ENCODE measurements at regions not wholly inside any gene's neighbourhood (a gene's known extent, or its start where the extent isn't known, plus 50 kb on each side); places are given as distances from the start of the nearest gene placed in this dataset.

- peak; percentile 83 for DNase-seq
These were observed 179.0 kb upstream of the RASGEF1B start for GRCh38 chr4:81650606-81651242.

GRCh38 chr4:81648576-81649275 is 177.0 kb upstream of the RASGEF1B start:
- DNase-seq, result no peak

GRCh38 chr4:81647388-81647787 is 175.7 kb upstream of the RASGEF1B start:
- DNase-seq, result no peak

- no peak for DNase-seq
These were observed 170.8 kb upstream of the RASGEF1B start for GRCh38 chr4:81642543-81642942.

GRCh38 chr4:81639248-81639647 is 167.5 kb upstream of the RASGEF1B start:
- no peak for DNase-seq

- DNase-seq, result no peak
These were observed 167.0 kb upstream of the RASGEF1B start for GRCh38 chr4:81638698-81639097.

- DNase-seq, result no peak
These were observed 164.0 kb upstream of the RASGEF1B start for GRCh38 chr4:81635739-81636138.

- no peak for DNase-seq
These were observed 163.3 kb upstream of the RASGEF1B start for GRCh38 chr4:81634766-81635549.

- DNase-seq, result no peak
These were observed 162.5 kb upstream of the RASGEF1B start for GRCh38 chr4:81634165-81634564.

- no peak for DNase-seq
These were observed 161.0 kb upstream of the RASGEF1B start for GRCh38 chr4:81632581-81633299.

- DNase-seq, result no peak
These were observed 160.3 kb upstream of the RASGEF1B start for GRCh38 chr4:81631958-81632441.

GRCh38 chr4:81629366-81629765 is 157.7 kb upstream of the RASGEF1B start:
- no peak for DNase-seq

GRCh38 chr4:81628489-81628888 is 156.8 kb upstream of the RASGEF1B start:
- DNase-seq, result no peak

GRCh38 chr4:81627590-81627989 is 155.9 kb upstream of the RASGEF1B start:
- DNase-seq, result no peak

GRCh38 chr4:81626851-81627250 is 155.1 kb upstream of the RASGEF1B start:
- DNase-seq, result no peak

- no peak for DNase-seq
These were observed 154.0 kb upstream of the RASGEF1B start for GRCh38 chr4:81625422-81626417.

- no peak for DNase-seq
These were observed 151.7 kb upstream of the RASGEF1B start for GRCh38 chr4:81623434-81623833.

- no peak for DNase-seq
These were observed 150.9 kb upstream of the RASGEF1B start for GRCh38 chr4:81622474-81623184.

- DNase-seq, result no peak
These were observed 150.3 kb upstream of the RASGEF1B start for GRCh38 chr4:81622028-81622427.

GRCh38 chr4:81621490-81621889 is 149.8 kb upstream of the RASGEF1B start:
- DNase-seq, result no peak

GRCh38 chr4:81620442-81620841 is 148.7 kb upstream of the RASGEF1B start:
- DNase-seq, result no peak

All from NCI-H1417 treated with DMSO at 0.1 percent for 48 hours (cell line).